ENCODE measurements at regions not wholly inside any gene's neighbourhood (a gene's known extent, or its start where the extent isn't known, plus 50 kb on each side); places are given as distances from the start of the nearest gene placed in this dataset.
"Not testable (repeated sequence)": the region's sequence is repeated elsewhere in the genome, so short reads cannot be mapped to it uniquely, and the experiment has no call there.

GRCh38 chr20:56748476-56749377 lies 119.6 kb downstream of the TFAP2C start:
- Histone ChIP-seq H3K4me1 (ENCODE audit: control insufficient read depth in 2 of 2, insufficient read depth in 2 of 2, low read length in 2 of 2) (no peaks in the 10 kb centered on the region), H3K27me3 (ENCODE audit: control insufficient read depth in 2 of 2, insufficient read depth in 2 of 2, low read length in 2 of 2) (peaks cover 3 to 5% of the 10 kb centered on the region in 2 donors), H3K27ac (ENCODE audit: low read depth in 2 of 2, low read length in 2 of 2) (no peak overlapping the region)

GRCh38 chr20:56750430-56750829 lies 121.3 kb downstream of the TFAP2C start:
- no peaks in the 10 kb centered on the region for H3K36me3 ChIP-seq (ENCODE audit: control insufficient read depth in 2 of 2, insufficient read depth in 2 of 2, low read length in 2 of 2)
- H3K9ac ChIP-seq (ENCODE audit: low read depth in 1 of 2, low read length in 2 of 2): no peak overlapping the region
- H3K4me1 ChIP-seq (ENCODE audit: control insufficient read depth in 2 of 2, insufficient read depth in 2 of 2, low read length in 2 of 2): no peaks in the 10 kb centered on the region
- no peak overlapping the region for H3K4me3 ChIP-seq (ENCODE audit: low read length in 2 of 2)
- H3K27me3 ChIP-seq (ENCODE audit: control insufficient read depth in 2 of 2, insufficient read depth in 2 of 2, low read length in 2 of 2): peaks cover under 1 to 5% of the 10 kb centered on the region in 2 donors
- H3K27ac ChIP-seq (ENCODE audit: low read depth in 2 of 2, low read length in 2 of 2): no peak overlapping the region
- H3K9me3 ChIP-seq (ENCODE audit: control insufficient read depth in 2 of 2, low read length in 2 of 2): no peaks in the 10 kb centered on the region

More at GRCh38 chr20:56748476-56749377, 119.6 kb downstream of the TFAP2C start:
- Histone ChIP-seq H3K9ac (ENCODE audit: low read depth in 1 of 2, low read length in 2 of 2) (no peak overlapping the region), H3K36me3 (ENCODE audit: control insufficient read depth in 2 of 2, insufficient read depth in 2 of 2, low read length in 2 of 2) (no peaks in the 10 kb centered on the region), H3K9me3 (ENCODE audit: control insufficient read depth in 2 of 2, low read length in 2 of 2) (no peaks in the 10 kb centered on the region), H3K4me3 (ENCODE audit: low read length in 2 of 2) (no peak overlapping the region)

GRCh38 chr20:56752274-56752673 lies 123.2 kb downstream of the TFAP2C start:
- no peaks in the 10 kb centered on the region for H3K9me3 ChIP-seq (ENCODE audit: control insufficient read depth in 2 of 2, low read length in 2 of 2)
- H3K27me3 ChIP-seq (ENCODE audit: control insufficient read depth in 2 of 2, insufficient read depth in 2 of 2, low read length in 2 of 2): peaks cover 0 to 5% of the 10 kb centered on the region in 2 donors
- H3K9ac ChIP-seq (ENCODE audit: low read depth in 1 of 2, low read length in 2 of 2): no peak overlapping the region
- H3K36me3 ChIP-seq (ENCODE audit: control insufficient read depth in 2 of 2, insufficient read depth in 2 of 2, low read length in 2 of 2): no peaks in the 10 kb centered on the region
- H3K4me1 ChIP-seq (ENCODE audit: control insufficient read depth in 2 of 2, insufficient read depth in 2 of 2, low read length in 2 of 2): no peaks in the 10 kb centered on the region
- no peak overlapping the region for H3K4me3 ChIP-seq (ENCODE audit: low read length in 2 of 2)
- H3K27ac ChIP-seq (ENCODE audit: low read depth in 2 of 2, low read length in 2 of 2): no peak overlapping the region

- peaks cover 0 to 1% of the 10 kb centered on the region in 2 donors for H3K27me3 ChIP-seq (ENCODE audit: control insufficient read depth in 2 of 2, insufficient read depth in 2 of 2, low read length in 2 of 2)
- H3K4me3 ChIP-seq (ENCODE audit: low read length in 2 of 2): no peak overlapping the region
- H3K36me3 ChIP-seq (ENCODE audit: control insufficient read depth in 2 of 2, insufficient read depth in 2 of 2, low read length in 2 of 2): no peaks in the 10 kb centered on the region
- H3K9me3 ChIP-seq (ENCODE audit: control insufficient read depth in 2 of 2, low read length in 2 of 2): no peaks in the 10 kb centered on the region
- H3K4me1 ChIP-seq (ENCODE audit: control insufficient read depth in 2 of 2, insufficient read depth in 2 of 2, low read length in 2 of 2): no peaks in the 10 kb centered on the region
- H3K27ac ChIP-seq (ENCODE audit: low read depth in 2 of 2, low read length in 2 of 2): no peak overlapping the region
- no peak overlapping the region for H3K9ac ChIP-seq (ENCODE audit: low read depth in 1 of 2, low read length in 2 of 2)
These were observed 126.1 kb downstream of the TFAP2C start for GRCh38 chr20:56755201-56755600.

- H3K36me3 ChIP-seq (ENCODE audit: control insufficient read depth in 2 of 2, insufficient read depth in 2 of 2, low read length in 2 of 2); H3K9ac ChIP-seq (ENCODE audit: low read depth in 1 of 2, low read length in 2 of 2); H3K9me3 ChIP-seq (ENCODE audit: control insufficient read depth in 2 of 2, low read length in 2 of 2); H3K4me3 ChIP-seq (ENCODE audit: low read length in 2 of 2); H3K27me3 ChIP-seq (ENCODE audit: control insufficient read depth in 2 of 2, insufficient read depth in 2 of 2, low read length in 2 of 2); H3K4me1 ChIP-seq (ENCODE audit: control insufficient read depth in 2 of 2, insufficient read depth in 2 of 2, low read length in 2 of 2); H3K27ac ChIP-seq (ENCODE audit: low read depth in 2 of 2, low read length in 2 of 2): not testable (repeated sequence)
These were observed 127.6 kb downstream of the TFAP2C start for GRCh38 chr20:56756658-56757057.

GRCh38 chr20:56758706-56759105 lies 129.6 kb downstream of the TFAP2C start:
- H3K27me3 ChIP-seq (ENCODE audit: control insufficient read depth in 2 of 2, insufficient read depth in 2 of 2, low read length in 2 of 2): no peaks in the 10 kb centered on the region
- H3K36me3 ChIP-seq (ENCODE audit: control insufficient read depth in 2 of 2, insufficient read depth in 2 of 2, low read length in 2 of 2): no peaks in the 10 kb centered on the region
- H3K27ac ChIP-seq (ENCODE audit: low read depth in 2 of 2, low read length in 2 of 2): no peak overlapping the region
- no peak overlapping the region for H3K9ac ChIP-seq (ENCODE audit: low read depth in 1 of 2, low read length in 2 of 2)
- H3K9me3 ChIP-seq (ENCODE audit: control insufficient read depth in 2 of 2, low read length in 2 of 2): no peaks in the 10 kb centered on the region
- H3K4me1 ChIP-seq (ENCODE audit: control insufficient read depth in 2 of 2, insufficient read depth in 2 of 2, low read length in 2 of 2): no peaks in the 10 kb centered on the region
- no peak overlapping the region for H3K4me3 ChIP-seq (ENCODE audit: low read length in 2 of 2)

- no peak overlapping the region for H3K27ac ChIP-seq (ENCODE audit: low read depth in 2 of 2, low read length in 2 of 2)
These were observed 130.7 kb downstream of the TFAP2C start for GRCh38 chr20:56759741-56760278.

GRCh38 chr20:56760610-56761009 lies 131.5 kb downstream of the TFAP2C start:
- H3K4me3 ChIP-seq (ENCODE audit: low read length in 2 of 2): no peak overlapping the region
- no peak overlapping the region for H3K27ac ChIP-seq (ENCODE audit: low read depth in 2 of 2, low read length in 2 of 2)
- H3K9ac ChIP-seq (ENCODE audit: low read depth in 1 of 2, low read length in 2 of 2): no peak overlapping the region
- no peaks in the 10 kb centered on the region for H3K4me1 ChIP-seq (ENCODE audit: control insufficient read depth in 2 of 2, insufficient read depth in 2 of 2, low read length in 2 of 2)
- H3K27me3 ChIP-seq (ENCODE audit: control insufficient read depth in 2 of 2, insufficient read depth in 2 of 2, low read length in 2 of 2): no peaks in the 10 kb centered on the region
- H3K36me3 ChIP-seq (ENCODE audit: control insufficient read depth in 2 of 2, insufficient read depth in 2 of 2, low read length in 2 of 2): no peaks in the 10 kb centered on the region
- no peaks in the 10 kb centered on the region for H3K9me3 ChIP-seq (ENCODE audit: control insufficient read depth in 2 of 2, low read length in 2 of 2)

More at GRCh38 chr20:56759741-56760278, 130.7 kb downstream of the TFAP2C start:
- no peaks in the 10 kb centered on the region for H3K4me1 ChIP-seq (ENCODE audit: control insufficient read depth in 2 of 2, insufficient read depth in 2 of 2, low read length in 2 of 2)
- no peaks in the 10 kb centered on the region for H3K9me3 ChIP-seq (ENCODE audit: control insufficient read depth in 2 of 2, low read length in 2 of 2)
- H3K9ac ChIP-seq (ENCODE audit: low read depth in 1 of 2, low read length in 2 of 2): no peak overlapping the region
- H3K27me3 ChIP-seq (ENCODE audit: control insufficient read depth in 2 of 2, insufficient read depth in 2 of 2, low read length in 2 of 2): no peaks in the 10 kb centered on the region
- H3K4me3 ChIP-seq (ENCODE audit: low read length in 2 of 2): no peak overlapping the region
- H3K36me3 ChIP-seq (ENCODE audit: control insufficient read depth in 2 of 2, insufficient read depth in 2 of 2, low read length in 2 of 2): no peaks in the 10 kb centered on the region

GRCh38 chr20:56761393-56761792 lies 132.3 kb downstream of the TFAP2C start:
- no peaks in the 10 kb centered on the region for H3K9me3 ChIP-seq (ENCODE audit: control insufficient read depth in 2 of 2, low read length in 2 of 2)
- no peak overlapping the region for H3K27ac ChIP-seq (ENCODE audit: low read depth in 2 of 2, low read length in 2 of 2)
- H3K9ac ChIP-seq (ENCODE audit: low read depth in 1 of 2, low read length in 2 of 2): no peak overlapping the region
- H3K27me3 ChIP-seq (ENCODE audit: control insufficient read depth in 2 of 2, insufficient read depth in 2 of 2, low read length in 2 of 2): no peaks in the 10 kb centered on the region
- no peaks in the 10 kb centered on the region for H3K36me3 ChIP-seq (ENCODE audit: control insufficient read depth in 2 of 2, insufficient read depth in 2 of 2, low read length in 2 of 2)
- H3K4me3 ChIP-seq (ENCODE audit: low read length in 2 of 2): no peak overlapping the region
- no peaks in the 10 kb centered on the region for H3K4me1 ChIP-seq (ENCODE audit: control insufficient read depth in 2 of 2, insufficient read depth in 2 of 2, low read length in 2 of 2)

- Histone ChIP-seq H3K9me3 (ENCODE audit: control insufficient read depth in 2 of 2, low read length in 2 of 2) (no peaks in the 10 kb centered on the region), H3K4me3 (ENCODE audit: low read length in 2 of 2) (no peak overlapping the region), H3K27ac (ENCODE audit: low read depth in 2 of 2, low read length in 2 of 2) (no peak overlapping the region), H3K4me1 (ENCODE audit: control insufficient read depth in 2 of 2, insufficient read depth in 2 of 2, low read length in 2 of 2) (no peaks in the 10 kb centered on the region), H3K36me3 (ENCODE audit: control insufficient read depth in 2 of 2, insufficient read depth in 2 of 2, low read length in 2 of 2) (no peaks in the 10 kb centered on the region), H3K27me3 (ENCODE audit: control insufficient read depth in 2 of 2, insufficient read depth in 2 of 2, low read length in 2 of 2) (no peaks in the 10 kb centered on the region), H3K9ac (ENCODE audit: low read depth in 1 of 2, low read length in 2 of 2) (no peak overlapping the region)
These were observed 133.3 kb downstream of the TFAP2C start for GRCh38 chr20:56762401-56762800.

Data from mucosa of rectum (tissue), 2 donors.